ENCODE measurements at regions not wholly inside any gene's neighbourhood (a gene's known extent, or its start where the extent isn't known, plus 50 kb on each side); places are given as distances from the start of the nearest gene placed in this dataset.

DNA sequence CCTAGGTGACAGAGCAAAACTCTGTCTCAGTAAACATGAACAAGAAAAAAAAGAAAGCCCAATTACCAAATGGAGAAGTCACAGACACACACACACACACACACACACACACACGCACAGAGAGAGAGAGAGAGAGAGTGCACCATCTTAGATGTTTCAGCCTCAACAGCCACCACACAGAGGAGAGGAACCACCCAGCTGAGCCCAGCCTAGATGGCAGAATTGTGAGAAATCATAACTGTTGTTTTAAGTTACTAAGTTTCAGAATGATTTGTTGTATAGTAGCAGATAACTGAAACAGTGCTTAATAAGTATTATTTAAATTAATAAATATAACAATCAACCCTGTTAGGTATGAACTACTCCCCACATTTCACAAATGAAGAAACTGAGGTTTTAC lies 321.2 kb downstream of the ZNF621 start:
- Mint-ChIP-seq H3K9me3 (peaks cover 3% of the 10 kb centered on the region), H3K36me3 (ENCODE audit: low read depth) (no peaks in the 10 kb centered on the region), H3K4me3 (peak overlapping the region in 1 of 3 experiments; percentile 21), H3K27ac (peak overlapping the region in 2 of 3 experiments; percentile 17 to 43), H3K27me3 (ENCODE audit: low read depth) (peaks cover 10% of the 10 kb centered on the region), H3K4me1 (peaks cover 36% of the 10 kb centered on the region)
- TF ChIP-seq, protein P1, sequence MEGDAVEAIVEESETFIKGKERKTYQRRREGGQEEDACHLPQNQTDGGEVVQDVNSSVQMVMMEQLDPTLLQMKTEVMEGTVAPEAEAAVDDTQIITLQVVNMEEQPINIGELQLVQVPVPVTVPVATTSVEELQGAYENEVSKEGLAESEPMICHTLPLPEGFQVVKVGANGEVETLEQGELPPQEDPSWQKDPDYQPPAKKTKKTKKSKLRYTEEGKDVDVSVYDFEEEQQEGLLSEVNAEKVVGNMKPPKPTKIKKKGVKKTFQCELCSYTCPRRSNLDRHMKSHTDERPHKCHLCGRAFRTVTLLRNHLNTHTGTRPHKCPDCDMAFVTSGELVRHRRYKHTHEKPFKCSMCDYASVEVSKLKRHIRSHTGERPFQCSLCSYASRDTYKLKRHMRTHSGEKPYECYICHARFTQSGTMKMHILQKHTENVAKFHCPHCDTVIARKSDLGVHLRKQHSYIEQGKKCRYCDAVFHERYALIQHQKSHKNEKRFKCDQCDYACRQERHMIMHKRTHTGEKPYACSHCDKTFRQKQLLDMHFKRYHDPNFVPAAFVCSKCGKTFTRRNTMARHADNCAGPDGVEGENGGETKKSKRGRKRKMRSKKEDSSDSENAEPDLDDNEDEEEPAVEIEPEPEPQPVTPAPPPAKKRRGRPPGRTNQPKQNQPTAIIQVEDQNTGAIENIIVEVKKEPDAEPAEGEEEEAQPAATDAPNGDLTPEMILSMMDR (IDR thresholded peaks at IDR 0.05; ENCODE audit: unreplicated experiment in 3 of 3): no peak

DNA sequence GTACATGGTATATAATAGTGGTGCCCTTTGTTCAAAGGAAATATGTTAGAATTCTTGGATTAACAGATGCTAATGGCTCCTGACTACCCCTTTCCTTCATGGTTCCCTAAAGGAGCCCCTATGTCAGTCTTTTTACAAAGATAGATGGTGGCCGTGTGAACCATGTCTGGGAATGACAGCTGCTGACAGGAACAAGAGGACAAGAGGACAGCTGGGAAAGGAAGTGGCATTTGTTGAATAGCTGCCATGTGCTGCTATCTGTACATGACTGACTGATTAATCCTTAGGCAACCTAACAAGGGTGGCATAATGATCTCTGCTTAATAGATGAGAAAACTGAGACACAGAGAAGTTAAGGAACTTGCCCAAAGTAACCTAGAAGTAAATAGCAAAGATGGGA lies 321.7 kb downstream of the ZNF621 start:
- H3K4me3 Mint-ChIP-seq: peak overlapping the region in 1 of 3 experiments; percentile 24
- TF ChIP-seq, protein P1 (IDR thresholded peaks at IDR 0.05; ENCODE audit: unreplicated experiment in 3 of 3): no peak
- H3K4me1 Mint-ChIP-seq: peaks cover 36% of the 10 kb centered on the region
- peak overlapping the region; percentile 43 to 80 (median 58) for H3K27ac Mint-ChIP-seq
- H3K27me3 Mint-ChIP-seq (ENCODE audit: low read depth): peaks cover 10% of the 10 kb centered on the region
- H3K36me3 Mint-ChIP-seq (ENCODE audit: low read depth): no peaks in the 10 kb centered on the region
- peaks cover 3% of the 10 kb centered on the region for H3K9me3 Mint-ChIP-seq

DNA sequence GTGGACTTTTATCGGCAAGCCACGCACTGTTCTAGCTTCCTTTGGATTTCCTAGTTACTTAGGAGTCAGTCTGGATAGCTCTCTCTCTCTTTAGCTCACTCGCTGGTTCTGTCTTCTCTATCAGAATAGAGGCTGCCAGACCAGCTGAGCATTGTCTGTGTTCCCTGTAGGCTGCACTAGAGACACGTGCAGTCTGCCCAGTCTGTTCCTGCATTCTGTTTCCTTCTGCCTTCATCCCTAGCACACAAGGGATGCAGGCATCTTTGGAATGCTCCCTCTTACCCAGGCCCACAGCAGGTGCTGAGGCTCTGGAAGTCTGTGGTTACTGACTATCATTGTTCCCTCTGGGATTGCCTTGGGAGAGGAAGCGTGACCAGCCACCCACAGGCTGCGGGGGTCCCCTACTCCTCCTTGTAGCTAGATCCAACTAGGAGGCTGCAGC lies 322.8 kb downstream of the ZNF621 start:
- Mint-ChIP-seq H3K36me3 (ENCODE audit: low read depth) (no peaks in the 10 kb centered on the region), H3K9me3 (peaks cover 3% of the 10 kb centered on the region), H3K27me3 (ENCODE audit: low read depth) (peaks cover 10% of the 10 kb centered on the region), H3K27ac (peak overlapping the region in 2 of 3 experiments; percentile 60 to 76), H3K4me3 (peak overlapping the region in 1 of 3 experiments; percentile 35), H3K4me1 (peaks cover 36% of the 10 kb centered on the region)
- TF ChIP-seq, protein P1 (IDR thresholded peaks at IDR 0.05; ENCODE audit: unreplicated experiment in 3 of 3): peak in 1 of 3 experiments; percentile 13

DNA sequence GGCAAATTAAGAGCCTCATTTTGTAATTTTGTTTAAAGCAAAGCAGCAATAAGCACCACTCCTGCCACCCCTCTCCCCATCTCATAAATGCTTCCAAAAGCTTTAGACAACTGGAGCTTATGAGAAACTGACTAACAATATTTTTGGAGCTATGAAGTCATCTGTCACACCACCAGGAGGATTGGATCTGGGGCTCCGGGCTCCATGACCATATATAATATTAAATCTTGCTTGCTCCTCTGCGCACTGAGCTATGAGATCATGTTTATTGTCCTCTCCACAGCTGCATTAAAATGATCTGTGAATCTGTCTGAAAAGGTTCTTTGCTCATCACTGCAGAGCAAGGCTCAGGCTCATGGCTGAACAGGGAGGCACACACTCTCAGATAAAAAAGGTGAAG lies 323.7 kb downstream of the ZNF621 start:
- Mint-ChIP-seq H3K9me3 (peaks cover 3% of the 10 kb centered on the region), H3K36me3 (ENCODE audit: low read depth) (no peaks in the 10 kb centered on the region), H3K4me3 (peak overlapping the region in 1 of 3 experiments; percentile 12), H3K27ac (peak overlapping the region in 2 of 3 experiments; percentile 4 to 18), H3K27me3 (ENCODE audit: low read depth) (peaks cover 10% of the 10 kb centered on the region), H3K4me1 (peaks cover 36% of the 10 kb centered on the region)
- TF ChIP-seq, protein P1 (IDR thresholded peaks at IDR 0.05; ENCODE audit: unreplicated experiment in 3 of 3): no peak

DNA sequence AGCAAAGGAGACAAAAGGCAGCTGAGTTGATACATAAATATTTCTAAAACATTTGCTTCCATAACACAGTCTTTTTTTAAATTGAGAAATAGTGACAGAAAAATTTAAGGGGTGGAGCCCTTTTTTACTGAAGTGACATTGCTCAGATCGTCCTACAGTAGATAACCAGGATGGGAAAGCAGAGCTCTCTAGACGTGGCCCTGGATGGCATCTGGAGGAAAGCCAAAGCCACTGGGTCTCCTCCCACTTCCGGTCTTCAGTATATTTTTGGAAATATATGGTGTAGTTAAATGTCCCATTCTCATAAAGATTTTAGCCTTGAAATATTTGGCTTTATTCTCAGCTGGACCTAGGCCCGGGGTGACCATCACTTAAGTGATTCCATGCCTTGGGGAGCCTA lies 326.1 kb downstream of the ZNF621 start:
- no peaks in the 10 kb centered on the region for H3K36me3 Mint-ChIP-seq (ENCODE audit: low read depth)

DNA sequence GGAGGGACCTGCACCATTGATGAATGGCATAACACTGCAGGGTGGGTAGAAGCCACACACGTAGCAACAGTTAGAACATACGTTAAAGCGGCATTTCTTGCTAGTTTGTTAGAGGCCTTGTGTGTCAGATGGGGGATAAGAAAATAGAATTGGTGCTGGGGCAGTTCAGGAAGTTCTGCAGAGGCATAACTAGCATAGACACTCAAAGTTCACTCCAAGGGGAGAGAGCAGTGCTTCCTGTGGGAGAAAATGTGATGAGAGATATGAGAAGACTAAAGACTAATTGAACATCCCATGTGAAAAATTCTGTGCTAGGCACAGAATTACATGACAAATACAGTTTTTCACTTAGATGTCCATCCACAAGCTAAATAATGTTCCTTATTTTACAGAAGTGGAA lies 327.1 kb downstream of the ZNF621 start:
- H3K36me3 Mint-ChIP-seq (ENCODE audit: low read depth): no peaks in the 10 kb centered on the region
- TF ChIP-seq, protein P1 (IDR thresholded peaks at IDR 0.05; ENCODE audit: unreplicated experiment in 3 of 3): no peak
- H3K4me1 Mint-ChIP-seq: peaks cover 24% of the 10 kb centered on the region
- H3K27me3 Mint-ChIP-seq (ENCODE audit: low read depth): peaks cover 5% of the 10 kb centered on the region
- H3K4me3 Mint-ChIP-seq: no peak overlapping the region
- no peak overlapping the region for H3K27ac Mint-ChIP-seq
- peaks cover 3% of the 10 kb centered on the region for H3K9me3 Mint-ChIP-seq

More for the DNA sequence above, 326.1 kb downstream of the ZNF621 start:
- Mint-ChIP-seq H3K4me1 (peaks cover 32% of the 10 kb centered on the region), H3K9me3 (peaks cover 3% of the 10 kb centered on the region), H3K27ac (peak overlapping the region in 1 of 3 experiments; percentile 7), H3K27me3 (ENCODE audit: low read depth) (peaks cover 6% of the 10 kb centered on the region), H3K4me3 (no peak overlapping the region)
- TF ChIP-seq, protein P1 (IDR thresholded peaks at IDR 0.05; ENCODE audit: unreplicated experiment in 3 of 3): no peak
